GM19438 (cell line): ENCODE measurements at regions not wholly inside any gene's neighbourhood (a gene's known extent, or its start where the extent isn't known, plus 50 kb on each side); places are given as distances from the start of the nearest gene placed in this dataset.

Experiments
- ATAC-seq: cut with Tn5 transposase; IDR thresholded peaks from one replicate; pipeline ENCODE4 v1.9.1; 2021; ENCODE audit warnings: low read depth; ENCODE audit not compliant: unreplicated experiment

- ATAC-seq, result no peak
These were observed 120.4 kb upstream of the KLF7 start for GRCh38 chr2:207286106-207286505.

- ATAC-seq, result no peak
These were observed 122.9 kb upstream of the KLF7 start for GRCh38 chr2:207288628-207289027.

- ATAC-seq, result no peak
These were observed 123.7 kb upstream of the KLF7 start for GRCh38 chr2:207289295-207290018.

GRCh38 chr2:207290833-207291624 lies 125.3 kb upstream of the KLF7 start:
- no peak for ATAC-seq

GRCh38 chr2:207291625-207292252 lies 126.0 kb upstream of the KLF7 start:
- ATAC-seq, result no peak

GRCh38 chr2:207296265-207296948 lies 130.7 kb upstream of the KLF7 start:
- ATAC-seq, result no peak

- ATAC-seq, result no peak
These were observed 135.1 kb upstream of the KLF7 start for GRCh38 chr2:207300817-207301216.

- ATAC-seq, result no peak
These were observed 139.0 kb upstream of the KLF7 start for GRCh38 chr2:207304761-207305160.

- ATAC-seq, result no peak
These were observed 142.9 kb upstream of the KLF7 start for GRCh38 chr2:207308519-207309224.

- ATAC-seq, result no peak
These were observed 145.7 kb upstream of the KLF7 start for GRCh38 chr2:207311316-207312005.

GRCh38 chr2:207312006-207312356 lies 146.2 kb upstream of the KLF7 start:
- ATAC-seq, result no peak

GRCh38 chr2:207313947-207314346 lies 148.2 kb upstream of the KLF7 start:
- ATAC-seq, result no peak

GRCh38 chr2:207315131-207315530 lies 149.4 kb upstream of the KLF7 start:
- ATAC-seq, result no peak

- no peak for ATAC-seq
These were observed 150.7 kb upstream of the KLF7 start for GRCh38 chr2:207316484-207316883.

GRCh38 chr2:207316906-207317305 lies 151.2 kb upstream of the KLF7 start:
- ATAC-seq, result no peak

GRCh38 chr2:207317378-207317984 lies 151.7 kb upstream of the KLF7 start:
- no peak for ATAC-seq

GRCh38 chr2:207318181-207318628 lies 152.5 kb upstream of the KLF7 start:
- ATAC-seq, result no peak

GRCh38 chr2:207319316-207319715 lies 153.6 kb upstream of the KLF7 start:
- ATAC-seq, result no peak

GRCh38 chr2:207320381-207321159 lies 154.8 kb upstream of the KLF7 start:
- ATAC-seq, result no peak
